ENCODE measurements at regions not wholly inside any gene's neighbourhood (a gene's known extent, or its start where the extent isn't known, plus 50 kb on each side); places are given as distances from the start of the nearest gene placed in this dataset.

GRCh38 chr6:132228894-132229293, 172.4 kb downstream of the MOXD1 start:
- no peak overlapping the region for H3K4me3 Mint-ChIP-seq
- Histone ChIP-seq H3K27me3 (no peaks in the 10 kb centered on the region), H3F3A (ENCODE audit: low read depth) (no peaks in the 10 kb centered on the region), H3K9me3 (ENCODE audit: low read depth) (no peaks in the 10 kb centered on the region), H3K4me3 (no peak overlapping the region), H3K4me2 (no peak overlapping the region), H4K20me1 (ENCODE audit: low read depth) (no peaks in the 10 kb centered on the region), H2AFZ (replicated peaks) (no peak overlapping the region), H3K36me3 (no peaks in the 10 kb centered on the region), H3K9ac (no peak overlapping the region), H3K79me2 (ENCODE audit: low read depth) (no peaks in the 10 kb centered on the region), H3K27ac (no peak overlapping the region), H3K4me1 (no peaks in the 10 kb centered on the region)
- no peak for TF ChIP-seq EZH2phosphoT487 (IDR thresholded peaks at IDR 0.05)
- no peak for TF ChIP-seq CTCF (IDR thresholded peaks at IDR 0.05)
- no peak for TF ChIP-seq EZH2 (IDR thresholded peaks at IDR 0.05)
- peaks cover 8% of the 10 kb centered on the region for H3K4me1 Mint-ChIP-seq
- H3K27me3 Mint-ChIP-seq (ENCODE audit: insufficient read depth, low read depth) = no peaks in the 10 kb centered on the region
- peaks cover 20% of the 10 kb centered on the region for H3K9me3 Mint-ChIP-seq
- H3K27ac Mint-ChIP-seq = no peak overlapping the region
- H3K36me3 Mint-ChIP-seq = peaks cover 2% of the 10 kb centered on the region
- no peak for DNase-seq (ENCODE audit: low spot score)

GRCh38 chr6:132227904-132228303, 173.4 kb downstream of the MOXD1 start:
- Mint-ChIP-seq H3K4me3 (no peak overlapping the region), H3K27ac (no peak overlapping the region), H3K9me3 (peaks cover 20% of the 10 kb centered on the region), H3K27me3 (ENCODE audit: insufficient read depth, low read depth) (no peaks in the 10 kb centered on the region), H3K4me1 (peaks cover 8% of the 10 kb centered on the region), H3K36me3 (peaks cover 2% of the 10 kb centered on the region)
- TF ChIP-seq CTCF (IDR thresholded peaks at IDR 0.05) (no peak), EZH2phosphoT487 (IDR thresholded peaks at IDR 0.05) (no peak), EZH2 (IDR thresholded peaks at IDR 0.05) (no peak)
- no peaks in the 10 kb centered on the region for H3K4me1 ChIP-seq
- H3K4me2 ChIP-seq = no peak overlapping the region
- no peak overlapping the region for H3K27ac ChIP-seq
- no peaks in the 10 kb centered on the region for H4K20me1 ChIP-seq (ENCODE audit: low read depth)
- H3K36me3 ChIP-seq = no peaks in the 10 kb centered on the region
- DNase-seq (ENCODE audit: low spot score) = no peak
- no peak overlapping the region for H3K4me3 ChIP-seq
- no peaks in the 10 kb centered on the region for H3K9me3 ChIP-seq (ENCODE audit: low read depth)
- no peaks in the 10 kb centered on the region for H3K27me3 ChIP-seq
- H2AFZ ChIP-seq (replicated peaks) = no peak overlapping the region
- no peak overlapping the region for H3K9ac ChIP-seq
- H3F3A ChIP-seq (ENCODE audit: low read depth) = no peaks in the 10 kb centered on the region
- H3K79me2 ChIP-seq (ENCODE audit: low read depth) = no peaks in the 10 kb centered on the region

- no peaks in the 10 kb centered on the region for H3K4me1 ChIP-seq
- peaks cover 2% of the 10 kb centered on the region for H3K36me3 Mint-ChIP-seq
- H3K4me2 ChIP-seq = no peak overlapping the region
Measured at GRCh38 chr6:132224943-132225342, 176.3 kb downstream of the MOXD1 start.

More at GRCh38 chr6:132224943-132225342, 176.3 kb downstream of the MOXD1 start:
- H3K27me3 ChIP-seq = no peaks in the 10 kb centered on the region
- Mint-ChIP-seq H3K4me1 (no peaks in the 10 kb centered on the region), H3K27ac (no peak overlapping the region), H3K27me3 (ENCODE audit: insufficient read depth, low read depth) (no peaks in the 10 kb centered on the region), H3K4me3 (no peak overlapping the region), H3K9me3 (peaks cover 20% of the 10 kb centered on the region)
- DNase-seq (ENCODE audit: low spot score) = no peak
- H4K20me1 ChIP-seq (ENCODE audit: low read depth) = no peaks in the 10 kb centered on the region
- no peaks in the 10 kb centered on the region for H3K36me3 ChIP-seq
- no peaks in the 10 kb centered on the region for H3K79me2 ChIP-seq (ENCODE audit: low read depth)
- no peak for TF ChIP-seq CTCF (IDR thresholded peaks at IDR 0.05)
- no peak for TF ChIP-seq EZH2 (IDR thresholded peaks at IDR 0.05)
- no peak for TF ChIP-seq EZH2phosphoT487 (IDR thresholded peaks at IDR 0.05)
- no peaks in the 10 kb centered on the region for H3F3A ChIP-seq (ENCODE audit: low read depth)
- no peak overlapping the region for H3K9ac ChIP-seq
- no peak overlapping the region for H3K27ac ChIP-seq
- no peak overlapping the region for H2AFZ ChIP-seq (replicated peaks)
- H3K4me3 ChIP-seq = no peak overlapping the region
- no peaks in the 10 kb centered on the region for H3K9me3 ChIP-seq (ENCODE audit: low read depth)

All from neural progenitor cell (in vitro differentiated cells).